ENCODE measurements at regions not wholly inside any gene's neighbourhood (a gene's known extent, or its start where the extent isn't known, plus 50 kb on each side); places are given as distances from the start of the nearest gene placed in this dataset.

DNA sequence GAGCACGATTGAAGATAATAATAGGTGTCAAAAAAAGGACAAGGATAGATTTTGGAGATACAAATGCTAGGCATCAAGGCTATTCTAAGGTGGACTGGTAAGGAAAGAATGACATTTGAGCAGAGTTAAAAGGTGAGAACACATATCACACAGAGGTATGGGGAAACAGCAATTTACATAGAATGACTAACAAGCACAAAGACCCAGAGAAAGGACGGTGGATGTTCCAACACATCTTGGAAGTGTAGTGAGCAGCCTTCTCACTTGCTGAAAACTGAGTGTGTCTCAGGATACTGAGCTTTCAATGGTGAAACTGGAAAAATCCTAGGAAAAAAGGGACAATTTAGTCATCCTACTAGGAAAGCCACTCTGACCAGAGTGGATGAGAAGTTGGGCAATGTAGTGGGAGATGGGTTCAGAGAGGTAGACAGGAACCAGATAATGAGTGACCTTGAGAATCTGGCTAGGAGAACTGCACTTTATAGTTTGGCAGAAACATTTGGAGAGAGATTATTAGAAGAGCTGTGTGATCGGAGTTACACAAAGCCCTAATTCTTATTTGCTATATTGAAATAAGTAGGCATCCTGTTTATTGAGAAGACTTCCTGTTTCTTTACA is 706.0 kb downstream of the KCNA4 start:
- DNase-seq (ENCODE audit: low read depth) = peak; percentile 48

DNA sequence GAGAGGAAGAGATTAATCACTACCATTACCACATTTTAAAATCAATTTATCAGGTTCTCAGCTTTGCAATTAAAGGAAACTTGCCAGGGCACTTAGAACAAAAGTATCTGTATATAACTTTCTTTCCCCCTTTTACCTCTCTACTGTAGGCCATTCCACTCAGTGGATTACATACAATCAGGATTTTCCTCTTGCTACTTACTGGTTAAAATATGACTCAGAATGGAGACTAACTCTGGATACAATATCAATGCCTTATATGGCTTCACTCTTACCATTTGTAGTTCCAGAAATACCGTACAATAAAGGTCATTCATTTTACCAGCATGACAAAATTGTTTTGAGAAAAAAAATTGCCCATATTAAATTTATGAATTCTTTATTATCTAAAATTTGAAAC is 706.8 kb downstream of the KCNA4 start:
- DNase-seq (ENCODE audit: low read depth) = peak; percentile 87

DNA sequence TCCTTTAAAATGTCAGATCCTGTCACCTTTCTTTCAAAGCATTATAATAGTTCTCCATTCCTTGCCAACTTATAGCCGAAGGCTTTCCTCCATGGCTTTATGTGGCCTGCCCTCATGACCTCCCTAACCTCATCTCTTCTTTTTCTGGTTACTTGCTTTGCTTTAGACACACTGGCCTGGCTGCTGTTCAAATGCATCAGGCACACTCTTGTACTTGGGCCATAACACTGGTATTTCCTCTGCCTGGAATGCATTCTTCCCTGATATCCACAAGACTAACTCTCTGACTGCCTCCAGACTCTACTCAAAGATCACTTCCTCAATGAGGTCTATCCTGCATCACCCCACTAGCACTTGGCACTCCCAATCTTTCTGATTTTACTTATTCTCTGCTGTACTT is 710.3 kb downstream of the KCNA4 start:
- peak; percentile 89 for DNase-seq (ENCODE audit: low read depth)

DNA sequence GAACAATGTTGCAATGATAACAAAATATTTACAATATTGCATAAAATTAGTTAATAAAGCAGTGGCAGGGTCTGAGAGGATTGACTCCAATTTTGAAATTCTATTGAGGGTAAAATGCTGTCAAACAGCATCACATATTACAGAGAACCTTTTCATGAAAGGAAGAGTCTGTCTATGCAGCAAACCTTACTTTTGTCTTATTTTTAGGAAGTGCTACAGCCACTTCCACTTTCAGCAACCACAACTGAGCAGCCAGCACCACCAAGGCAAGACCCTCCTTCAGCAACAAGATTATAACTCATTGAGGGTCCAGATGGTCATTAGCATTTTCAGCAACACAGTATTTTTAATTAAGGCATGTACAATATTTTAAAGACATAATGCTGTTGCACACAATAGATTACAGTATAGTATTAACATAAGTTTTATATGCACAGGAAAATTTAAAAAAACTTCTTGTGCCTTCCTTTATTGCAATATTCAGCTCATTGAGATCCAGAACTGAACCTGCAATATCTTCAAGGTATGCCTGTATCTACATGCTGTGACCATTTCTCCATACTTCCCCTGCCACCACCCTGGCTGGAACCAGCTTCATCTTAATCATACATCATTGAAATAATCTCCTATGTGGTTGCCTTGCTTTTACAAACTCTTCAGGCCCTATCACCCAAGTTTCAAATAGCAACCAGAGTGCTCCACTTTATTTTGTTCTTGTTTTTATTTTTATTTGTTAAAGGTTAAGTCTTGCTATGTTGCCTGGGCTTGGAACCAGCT is 711.2 kb downstream of the KCNA4 start:
- DNase-seq (ENCODE audit: low read depth) = no peak

DNA sequence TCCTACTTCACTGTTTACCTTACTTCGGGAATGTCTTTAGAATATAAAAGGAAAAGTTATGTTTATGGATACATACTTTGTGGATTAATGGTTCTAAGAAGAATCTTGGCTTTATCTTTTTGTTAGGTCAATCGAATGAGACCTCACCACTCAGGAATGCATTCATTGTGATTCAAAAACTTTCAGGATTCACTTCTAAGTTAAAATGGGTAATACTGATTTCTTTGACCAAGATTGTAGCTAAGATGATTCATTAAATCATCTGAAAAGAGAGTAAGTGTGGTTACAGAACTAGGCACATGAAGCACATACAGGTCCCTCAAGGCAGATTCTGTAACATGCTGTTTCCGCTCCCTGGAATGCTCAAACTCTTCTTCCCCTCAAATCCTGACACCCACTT is 716.4 kb downstream of the KCNA4 start:
- DNase-seq (ENCODE audit: low read depth) = peak; percentile 80

DNA sequence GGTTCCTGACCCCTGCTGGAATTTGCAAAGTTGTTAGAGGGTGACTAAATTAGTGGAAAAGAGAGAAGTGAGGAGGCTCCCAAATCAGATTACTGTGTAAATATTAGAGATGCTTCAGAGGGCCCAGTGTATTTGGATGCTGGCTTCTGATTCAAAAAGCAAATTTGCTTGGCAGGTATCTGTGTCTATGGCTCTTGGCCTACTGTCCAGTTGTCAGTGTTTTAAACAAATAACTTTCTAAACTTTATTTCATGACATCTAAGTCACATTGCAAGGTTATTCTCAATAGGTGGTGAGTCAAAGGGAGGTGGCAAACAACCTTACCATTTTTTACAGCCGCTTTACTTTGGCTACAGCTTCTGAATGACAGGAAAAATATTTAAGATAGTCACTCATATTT is 720.1 kb downstream of the KCNA4 start:
- DNase-seq (ENCODE audit: low read depth) = no peak

DNA sequence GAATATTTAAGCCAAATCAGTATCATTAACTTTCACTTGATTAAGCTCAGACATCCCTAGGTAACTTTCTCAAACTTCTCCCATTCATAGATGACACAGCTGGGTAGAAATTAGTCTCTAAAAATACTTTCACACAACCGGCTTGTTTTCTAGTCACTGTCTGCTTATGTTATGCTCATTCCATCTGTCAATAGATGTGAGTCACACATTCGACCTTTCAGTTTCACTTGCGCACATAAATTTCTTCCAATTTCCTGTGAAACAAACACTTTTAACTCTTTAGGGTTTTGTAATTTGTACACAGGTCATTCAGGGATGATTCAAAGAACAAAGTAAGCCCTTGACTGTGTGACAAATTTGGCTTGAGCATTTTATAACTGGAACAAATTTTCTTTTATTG is 723.0 kb downstream of the KCNA4 start:
- peak; percentile 73 for DNase-seq (ENCODE audit: low read depth)

DNA sequence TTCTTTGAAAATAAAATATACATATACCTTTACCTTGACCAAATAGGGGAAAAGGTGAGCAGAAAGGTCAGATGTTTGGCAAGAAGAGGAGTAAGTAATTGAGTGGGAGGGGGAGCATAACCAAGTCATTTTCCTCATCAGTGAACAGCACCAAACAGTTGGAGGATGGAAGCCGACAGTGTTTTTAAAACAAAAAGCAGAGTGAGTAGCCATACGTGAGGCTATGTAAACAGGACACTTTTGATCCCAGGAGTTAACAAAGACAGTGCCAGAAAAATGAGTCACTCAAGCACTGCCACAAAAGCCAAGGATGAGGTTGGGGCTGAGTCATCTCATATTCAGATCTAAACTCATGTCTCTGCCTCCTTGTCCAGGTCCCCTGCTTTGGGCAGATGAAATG is 734.7 kb downstream of the KCNA4 start:
- peak; percentile 90 for DNase-seq (ENCODE audit: low read depth)

DNA sequence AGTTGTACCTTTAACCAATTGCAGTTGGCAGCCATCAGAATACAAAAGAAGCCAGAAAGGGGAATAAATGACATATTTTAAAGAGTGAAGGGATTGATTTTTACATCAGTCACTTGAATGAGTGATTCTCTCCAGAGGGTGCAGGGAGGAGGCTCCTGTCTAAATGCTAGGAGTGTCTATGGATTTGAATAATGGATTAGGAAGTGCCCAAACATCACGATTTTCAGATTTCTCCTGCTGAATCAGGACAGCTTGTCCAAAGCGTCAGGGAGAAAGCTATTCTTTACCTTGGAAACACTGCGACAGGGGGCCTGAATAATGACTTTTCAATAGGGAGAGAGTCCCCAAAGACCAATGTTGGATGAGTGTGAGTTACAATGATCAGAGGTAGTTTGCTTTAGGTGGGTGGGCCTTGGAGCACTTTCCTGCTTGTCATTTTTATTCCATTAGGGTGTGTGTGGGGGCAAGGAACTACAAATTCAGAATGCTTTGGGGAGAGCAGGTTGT is 735.5 kb downstream of the KCNA4 start:
- DNase-seq (ENCODE audit: low read depth) = no peak

DNA sequence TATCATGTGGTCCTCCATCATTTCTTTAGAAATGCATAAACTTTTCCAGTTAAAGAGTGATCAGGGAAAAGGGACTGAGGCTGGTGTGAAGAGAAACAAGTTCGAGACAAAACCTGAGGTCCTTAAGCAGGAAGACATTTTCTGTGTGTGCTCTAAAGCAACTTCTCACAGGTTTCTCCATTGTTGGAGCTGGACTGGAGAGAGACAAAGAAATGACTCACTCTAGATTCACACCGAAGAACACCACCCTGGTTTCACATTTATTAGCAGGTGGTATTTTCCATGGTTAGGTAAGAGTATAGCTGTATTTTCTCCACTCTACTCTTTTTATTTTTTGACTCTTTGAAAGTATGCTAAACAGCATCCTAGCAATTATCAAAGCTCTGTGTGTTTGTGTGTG is 736.4 kb downstream of the KCNA4 start:
- peak; percentile 24 for DNase-seq (ENCODE audit: low read depth)

DNA sequence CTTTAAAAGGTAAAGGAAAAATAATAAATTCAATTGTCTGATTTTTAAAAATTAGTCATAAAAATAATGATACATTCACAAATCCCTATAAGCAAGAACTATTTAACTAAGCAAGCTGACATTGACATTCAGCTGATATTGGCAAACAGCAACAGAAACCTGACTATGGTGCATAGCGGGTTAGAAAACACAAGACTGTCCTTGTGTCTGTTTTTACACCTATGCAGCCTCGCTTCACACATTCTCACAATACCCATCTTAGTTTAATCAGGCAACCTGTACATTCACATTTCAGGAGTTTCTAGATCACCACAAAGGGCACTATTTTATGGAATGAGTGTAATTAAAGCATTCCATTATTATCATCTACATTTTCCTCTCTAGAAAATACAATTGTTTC is 737.1 kb downstream of the KCNA4 start:
- no peak for DNase-seq (ENCODE audit: low read depth)

DNA sequence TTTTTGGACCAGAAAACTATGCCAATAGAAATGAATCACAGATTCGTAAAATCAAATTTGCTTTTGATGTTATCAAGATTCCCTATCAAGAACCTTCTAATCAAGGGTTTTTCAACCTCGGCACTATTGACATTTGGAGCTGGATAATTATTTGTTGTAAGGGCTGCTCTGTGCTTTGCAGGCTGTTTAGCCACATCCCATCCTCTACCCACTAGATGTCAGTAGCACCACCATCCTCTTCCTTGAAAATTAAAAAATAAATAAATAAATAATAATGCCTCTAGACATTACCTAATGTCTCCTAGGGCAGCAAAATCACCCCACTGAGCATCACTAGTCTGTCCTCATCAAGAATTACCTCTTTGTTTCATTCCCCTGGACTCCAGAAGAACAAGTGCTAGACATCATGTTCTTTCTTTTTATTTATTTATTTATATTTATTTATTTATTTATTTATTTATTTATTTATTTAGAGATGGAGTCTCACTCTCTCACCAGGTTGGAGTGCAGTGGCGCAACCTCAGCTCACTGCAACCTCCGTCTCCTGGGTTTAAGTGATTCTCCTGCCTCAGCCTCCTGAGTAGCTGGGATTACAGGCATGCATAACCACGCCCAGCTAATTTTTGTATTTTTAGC is 744.7 kb downstream of the KCNA4 start:
- DNase-seq (ENCODE audit: low read depth) = peak; percentile 68

DNA sequence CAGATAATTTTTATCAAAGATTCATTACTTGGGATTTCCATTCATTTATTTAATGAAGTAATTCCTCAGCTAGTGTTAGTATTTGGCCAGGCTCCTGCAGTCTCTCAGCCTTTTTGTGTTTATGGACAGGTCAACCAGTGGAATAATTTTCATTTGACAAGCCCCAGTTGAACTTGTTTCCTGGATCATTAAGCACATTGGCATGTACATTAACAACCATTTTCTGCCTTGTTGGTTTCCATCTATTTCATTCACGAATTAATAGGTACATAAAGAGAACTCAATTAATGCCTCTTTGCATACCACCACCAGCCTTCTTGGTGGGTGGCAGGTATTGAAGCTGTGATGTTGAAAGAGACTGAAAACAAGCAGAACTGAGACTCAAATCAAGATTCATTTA is 745.2 kb downstream of the KCNA4 start:
- no peak for DNase-seq (ENCODE audit: low read depth)

DNA sequence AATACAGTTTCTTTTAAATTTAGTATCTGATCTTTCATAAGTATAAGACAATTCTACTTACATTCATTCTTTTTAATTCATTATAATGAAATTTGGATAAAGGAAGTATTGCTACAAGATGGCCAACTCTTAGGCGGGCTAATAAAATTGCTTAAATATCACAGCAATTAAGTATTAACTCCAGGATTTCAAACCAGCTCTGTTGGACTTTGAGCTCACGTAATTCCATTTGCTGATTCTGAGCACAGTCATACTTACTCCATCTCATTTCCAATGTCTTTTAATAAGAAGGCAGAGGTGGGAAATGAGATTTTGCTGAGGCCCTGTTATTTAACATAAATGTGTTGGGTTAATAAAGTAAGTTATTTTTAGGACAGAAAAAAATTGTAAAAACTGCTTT is 748.1 kb downstream of the KCNA4 start:
- no peak for DNase-seq (ENCODE audit: low read depth)

DNA sequence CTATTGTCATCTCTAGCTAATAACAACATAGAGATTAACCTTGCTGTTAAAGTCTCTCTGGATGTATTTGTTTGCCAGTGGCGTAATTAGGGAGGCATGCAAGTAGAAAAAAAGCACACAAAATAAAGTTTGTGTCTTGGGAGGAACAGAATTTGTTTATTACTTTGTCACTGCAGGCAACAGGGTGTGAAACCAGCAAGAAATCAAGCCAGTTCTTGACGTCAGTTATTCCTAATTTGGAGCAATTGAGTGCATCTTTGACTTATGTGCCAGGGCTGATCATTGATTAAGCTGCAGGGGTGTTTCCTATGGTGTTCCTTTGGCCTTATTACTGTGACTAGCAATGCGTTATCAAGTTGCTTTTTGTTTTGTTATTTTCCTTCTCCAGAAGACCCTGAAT is 751.0 kb downstream of the KCNA4 start:
- no peak for DNase-seq (ENCODE audit: low read depth)

DNA sequence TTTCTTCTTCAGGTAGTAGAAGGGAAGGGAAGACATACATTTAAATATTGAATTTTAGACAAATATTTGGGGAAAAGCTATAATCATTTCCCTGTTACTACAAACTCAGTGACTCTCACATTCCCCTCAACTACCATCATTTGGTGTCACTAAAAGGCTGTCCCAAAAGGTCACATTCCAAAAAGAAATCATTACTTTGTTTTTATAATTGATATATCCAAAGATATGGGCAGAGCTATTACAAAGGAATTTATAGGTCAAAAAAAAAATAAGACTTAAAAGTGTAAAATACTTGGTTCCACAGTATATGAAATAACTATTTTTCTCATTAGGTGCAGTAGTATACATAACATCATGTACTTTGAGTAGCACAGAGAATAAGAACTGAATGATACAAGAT is 751.4 kb downstream of the KCNA4 start:
- DNase-seq (ENCODE audit: low read depth) = no peak

DNA sequence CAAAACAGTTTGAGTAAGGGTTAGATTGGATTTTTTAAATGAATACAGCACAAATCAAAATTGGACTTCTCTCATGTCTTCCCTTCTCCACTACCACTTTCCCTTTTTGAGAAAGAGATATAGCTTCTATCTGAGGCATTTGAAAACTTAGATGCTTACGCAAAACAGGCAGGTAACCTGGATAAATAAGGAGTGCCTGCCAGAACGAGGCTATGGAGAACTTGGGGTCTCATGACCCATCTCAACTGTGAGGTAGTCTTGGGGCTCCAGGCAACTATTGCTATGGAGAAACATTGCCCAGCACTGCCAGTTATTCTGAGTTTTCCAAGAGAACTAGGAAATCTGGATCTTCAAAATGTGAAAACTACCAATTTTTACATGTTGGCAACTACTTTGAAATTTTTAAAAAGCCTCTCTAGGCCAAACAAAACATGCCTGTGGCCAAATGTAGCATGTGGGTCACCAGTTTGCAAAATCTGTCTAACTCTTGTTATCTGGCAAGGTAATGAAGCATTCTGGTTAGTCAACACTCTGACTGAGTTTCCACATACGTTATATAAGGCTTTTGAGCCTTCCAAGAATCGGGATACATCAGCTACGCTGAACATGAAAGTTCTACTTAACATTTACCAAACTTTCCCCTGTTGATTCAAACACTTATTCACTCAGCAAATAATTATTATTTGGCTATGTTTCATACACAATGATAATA is 752.7 kb downstream of the KCNA4 start:
- DNase-seq (ENCODE audit: low read depth) = peak; percentile 65

DNA sequence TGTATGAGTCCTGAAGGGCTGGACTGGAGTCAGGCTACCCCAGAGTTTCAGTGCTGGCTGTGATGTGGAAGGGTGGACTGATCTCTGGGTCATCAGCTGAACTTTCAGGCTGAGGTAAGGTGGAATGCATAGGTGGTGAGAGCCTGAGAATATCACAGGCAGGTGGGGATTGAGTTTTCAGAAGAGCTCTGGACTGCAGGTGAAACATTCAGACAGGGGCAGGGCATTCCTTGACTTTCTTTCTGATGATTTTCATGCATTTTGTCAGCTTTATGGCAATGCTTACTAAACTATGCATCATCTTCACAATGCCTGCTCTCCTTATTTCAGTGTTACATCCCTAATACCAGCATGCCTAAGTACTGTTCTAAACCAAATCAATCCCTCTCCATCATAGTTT is 755.0 kb downstream of the KCNA4 start:
- DNase-seq (ENCODE audit: low read depth) = no peak

DNA sequence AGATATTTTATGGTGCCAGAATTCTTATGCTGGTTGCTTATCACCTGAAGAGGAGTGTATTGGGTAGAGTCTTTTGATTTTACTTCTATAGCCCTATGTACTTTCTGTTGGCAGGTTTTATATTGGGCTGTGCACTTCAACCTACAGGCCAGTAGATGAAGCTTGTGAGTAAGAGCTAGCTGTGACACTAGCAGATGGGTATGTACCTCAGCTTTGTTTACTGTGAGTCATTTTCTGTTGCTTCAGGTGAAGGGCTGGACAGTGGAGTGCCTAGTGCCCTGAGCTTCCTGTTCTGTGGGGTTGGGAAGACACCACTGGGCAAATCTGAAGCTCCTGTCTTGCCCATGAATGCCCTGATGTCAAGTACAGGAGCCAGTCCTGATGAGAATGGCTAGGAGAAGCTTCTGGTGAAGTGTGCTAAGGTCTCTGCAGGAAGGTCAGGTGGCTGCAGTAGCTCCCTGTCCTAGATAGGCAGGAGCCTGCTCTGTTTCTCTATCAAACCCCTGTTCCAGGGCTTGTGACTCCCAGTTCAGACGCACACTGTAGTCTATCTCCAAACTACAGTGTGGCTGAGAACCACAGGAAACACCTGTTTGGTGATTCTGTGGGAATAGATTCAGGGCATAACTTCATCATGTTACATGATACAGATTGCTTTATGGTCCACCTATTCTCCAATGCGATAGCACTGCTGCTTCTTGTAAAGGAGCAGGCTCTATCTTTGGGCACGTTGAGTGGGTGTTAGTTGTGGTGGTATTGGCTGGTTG is 755.7 kb downstream of the KCNA4 start:
- DNase-seq (ENCODE audit: low read depth) = peak; percentile 80

DNA sequence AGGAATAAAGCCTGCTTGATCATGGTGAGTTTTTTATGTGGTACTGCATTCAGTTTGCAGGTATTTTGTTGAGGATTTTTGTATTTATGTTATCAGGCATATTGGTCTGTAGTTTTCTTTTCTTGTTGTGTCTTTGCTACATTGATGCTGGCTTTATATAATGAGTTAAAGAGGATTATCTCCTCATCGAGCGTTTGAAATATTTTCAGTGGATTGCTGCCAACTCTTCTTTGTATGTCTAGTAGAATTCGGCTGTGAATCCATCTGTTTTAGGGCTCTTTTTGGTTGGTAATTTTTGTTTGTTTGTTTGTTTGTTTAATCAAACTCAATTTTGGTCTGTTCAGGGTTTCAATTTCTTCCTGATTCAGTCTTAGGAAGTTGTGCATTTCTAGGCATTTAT is 758.4 kb downstream of the KCNA4 start:
- DNase-seq (ENCODE audit: low read depth) = no peak

DNA sequence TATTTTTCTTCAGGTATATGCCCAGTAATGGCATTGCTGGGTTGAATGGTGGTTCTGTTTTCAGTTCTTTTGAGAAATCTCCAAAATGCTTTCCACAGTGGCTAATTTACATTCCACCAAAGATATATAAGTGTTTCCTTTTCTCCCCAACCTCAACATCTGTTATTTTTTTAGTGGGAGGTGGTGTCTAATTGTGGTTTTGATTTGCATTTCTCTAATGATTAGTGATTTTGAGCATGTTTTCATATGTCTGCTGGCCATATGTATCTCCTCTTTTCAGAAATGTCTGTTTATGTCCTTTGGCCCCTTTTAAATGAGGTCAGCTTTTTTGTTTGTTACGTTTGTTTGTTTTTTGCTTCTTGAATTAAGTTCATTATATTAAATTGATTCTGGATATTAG is 760.2 kb downstream of the KCNA4 start:
- no peak for DNase-seq (ENCODE audit: low read depth)

DNA sequence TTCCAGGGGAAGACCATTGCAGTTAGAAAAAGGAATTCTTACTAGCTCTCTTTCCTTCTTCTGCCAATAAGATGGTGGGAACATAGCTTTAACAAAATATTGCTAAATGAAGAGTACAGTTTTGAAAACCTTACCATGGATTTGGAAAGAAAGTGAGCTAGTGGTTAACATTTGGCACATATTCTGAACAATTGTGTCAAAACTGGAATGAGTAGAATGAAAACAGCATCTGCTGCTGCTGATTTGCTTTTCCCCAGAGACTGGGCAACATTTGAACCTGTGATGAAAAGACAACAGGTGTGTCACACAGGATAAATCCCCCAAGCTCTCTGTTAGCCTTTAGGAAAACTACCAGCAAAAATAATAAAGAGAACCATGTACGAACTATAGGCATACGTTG is 761.4 kb downstream of the KCNA4 start:
- DNase-seq (ENCODE audit: low read depth) = no peak
